WTC11 (cell line): ENCODE measurements at regions not wholly inside any gene's neighbourhood (a gene's known extent, or its start where the extent isn't known, plus 50 kb on each side); places are given as distances from the start of the nearest gene placed in this dataset.

Source experiments
- ATAC-seq: fragments of 200-7000 bp; cut with Tn5 transposase; 2 replicates; pipeline ENCODE4 v1.10.0; 2021; ENCODE audit warnings: mild to moderate bottlenecking, moderate library complexity
- CTCF ChIA-PET: fragments of 300-600 bp; sonication (Branson Sonifier 250); formaldehyde crosslinking; loops from one replicate; lab custom pipeline; 2021; ENCODE audit warnings: antibody characterized with exemption; lab: Charles Lee
- POLR2A ChIA-PET: fragments of 350-600 bp; sonication (Branson Sonifier 250); formaldehyde crosslinking; loops from one replicate; lab custom pipeline; 2021; ENCODE audit warnings: antibody characterized with exemption; lab: Charles Lee
- DNase-seq: peaks from one replicate; pipeline ENCODE4 v3.0.0; 2021; ENCODE audit warnings: low spot score
- H3K27ac Mint-ChIP-seq: 2 replicates; pipeline ENCODE4 v1.8.0; 2021; ENCODE audit warnings: mixed read lengths
- H3K27me3 Mint-ChIP-seq: 2 replicates; pipeline ENCODE4 v1.8.0; 2021; ENCODE audit warnings: low read depth, mild to moderate bottlenecking, moderate library complexity, mixed read lengths
- H3K36me3 Mint-ChIP-seq: 2 replicates; pipeline ENCODE4 v1.8.0; 2021; ENCODE audit warnings: mixed read lengths
- H3K4me1 Mint-ChIP-seq: 2 replicates; pipeline ENCODE4 v1.8.0; 2022; ENCODE audit warnings: mixed read lengths
- H3K4me3 Mint-ChIP-seq: 2 replicates; pipeline ENCODE4 v1.8.0; 2021; ENCODE audit warnings: mild to moderate bottlenecking, moderate library complexity, mixed read lengths
- H3K9me3 Mint-ChIP-seq: 2 replicates; pipeline ENCODE4 v1.8.0; 2021; ENCODE audit warnings: mixed read lengths
- ELF4 ChIP-seq: sonication (generic); formaldehyde crosslinking; IDR thresholded peaks from 2 replicates; pipeline ENCODE4 v1.8.1; 2022; ENCODE audit warnings: low read depth, mild to moderate bottlenecking, moderate library complexity, missing genetic modification reagents
- FOXK1 ChIP-seq: sonication (generic); formaldehyde crosslinking; IDR thresholded peaks from 2 replicates; pipeline ENCODE4 v1.8.0; 2022; ENCODE audit warnings: mild to moderate bottlenecking, moderate library complexity, missing genetic modification reagents
- GTF2I ChIP-seq: fragments of 250-450 bp; sonication (Bioruptor Pico); conservative IDR thresholded peaks from 2 replicates; pipeline ENCODE4 v1.4.0; 2021; ENCODE audit warnings: mild to moderate bottlenecking
- JAZF1 ChIP-seq: fragments of 250-450 bp; sonication (Bioruptor Pico); IDR thresholded peaks from 2 replicates; pipeline ENCODE4 v1.9.0; 2021; ENCODE audit warnings: moderate library complexity, mild to moderate bottlenecking, inconsistent platforms
- PRRX2 ChIP-seq: fragments of 250-450 bp; sonication (Bioruptor Pico); IDR thresholded peaks from 2 replicates; pipeline ENCODE4 v1.8.0; 2021; ENCODE audit warnings: mild to moderate bottlenecking
- TEAD4 ChIP-seq: sonication (generic); formaldehyde crosslinking; IDR thresholded peaks from 2 replicates; pipeline ENCODE4 v1.8.0; 2022; ENCODE audit warnings: mild to moderate bottlenecking, missing genetic modification reagents
- ZBTB21 ChIP-seq: sonication (generic); formaldehyde crosslinking; IDR thresholded peaks from 2 replicates; pipeline ENCODE4 v1.8.1; 2023; ENCODE audit warnings: mild to moderate bottlenecking, missing genetic modification reagents, borderline replicate concordance
- ZNF532 ChIP-seq: fragments of 250-450 bp; sonication (Bioruptor Pico); IDR thresholded peaks from 2 replicates; pipeline ENCODE4 v1.9.0; 2021; ENCODE audit warnings: mild to moderate bottlenecking, borderline replicate concordance
- ZNF671 ChIP-seq: fragments of 250-450 bp; sonication (Bioruptor Pico); IDR thresholded peaks from 2 replicates; pipeline ENCODE4 v1.8.0; 2021; ENCODE audit warnings: mild to moderate bottlenecking
- TF ChIP-seq, protein P1 (sequence below): sonication (generic); formaldehyde crosslinking; conservative IDR thresholded peaks from 2 replicates; pipeline ENCODE4 v1.8.1; 2023; ENCODE audit warnings: mild to moderate bottlenecking, low read depth, missing genetic modification reagents, moderate library complexity
- TF ChIP-seq, protein P2 (sequence below): sonication (generic); formaldehyde crosslinking; IDR thresholded peaks from 2 replicates; pipeline ENCODE4 v1.8.0; 2022; ENCODE audit warnings: mild to moderate bottlenecking, missing genetic modification reagents
- TF ChIP-seq, protein P3 (sequence below): sonication (generic); formaldehyde crosslinking; IDR thresholded peaks from 2 replicates; pipeline ENCODE4 v1.8.0; 2023; ENCODE audit warnings: missing genetic modification reagents
- TF ChIP-seq, protein P4 (sequence below): fragments of 250-450 bp; sonication (Bioruptor Pico); conservative IDR thresholded peaks from 2 replicates; pipeline ENCODE4 v1.9.0; 2021; ENCODE audit warnings: mild to moderate bottlenecking
- TF ChIP-seq, protein P5 (sequence below): sonication (generic); formaldehyde crosslinking; IDR thresholded peaks from 2 replicates; pipeline ENCODE4 v1.8.1; 2022; ENCODE audit warnings: mild to moderate bottlenecking, moderate library complexity, missing genetic modification reagents
- TF ChIP-seq, protein P6 (sequence below): sonication (generic); formaldehyde crosslinking; IDR thresholded peaks from 2 replicates; pipeline ENCODE4 v1.8.0; 2023; ENCODE audit warnings: missing genetic modification reagents, mild to moderate bottlenecking, borderline replicate concordance

DNA sequence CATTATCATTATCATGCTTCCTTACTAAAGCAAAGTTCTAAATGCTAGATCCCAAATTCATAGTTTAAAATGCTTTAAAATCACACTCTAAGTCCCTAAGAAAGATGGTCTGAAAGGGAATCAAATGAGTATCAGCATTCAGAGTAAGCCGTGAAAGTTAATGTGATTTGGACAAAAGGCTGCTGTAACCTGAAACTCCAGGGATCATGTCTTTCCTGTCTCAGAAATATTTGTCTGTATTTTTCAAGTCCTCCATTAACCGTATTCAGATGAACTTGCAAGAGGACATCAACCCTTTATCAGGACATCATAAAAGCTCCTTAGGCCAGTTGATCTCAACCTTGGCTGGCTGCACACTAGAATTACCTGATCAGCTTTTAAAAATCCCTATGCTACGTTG is 324.3 kb upstream of the PKDCC start:
- Mint-ChIP-seq H3K9me3 (no peaks in the 10 kb centered on the region), H3K27ac (no peak overlapping the region), H3K4me3 (no peak overlapping the region), H3K4me1 (peaks cover 20% of the 10 kb centered on the region), H3K36me3 (no peaks in the 10 kb centered on the region), H3K27me3 (no peaks in the 10 kb centered on the region)
- ATAC-seq (no peak; the same call in 1 of the 2 replicates), DNase-seq (no peak)
- ChIA-PET CTCF (interaction anchor here (1.2 kb wide), 1 partner anchor 21 kb away, joined by 3 read pairs; no protein-coding TSS in a partner anchor), POLR2A (no interaction called here)
- TF ChIP-seq, protein P1, sequence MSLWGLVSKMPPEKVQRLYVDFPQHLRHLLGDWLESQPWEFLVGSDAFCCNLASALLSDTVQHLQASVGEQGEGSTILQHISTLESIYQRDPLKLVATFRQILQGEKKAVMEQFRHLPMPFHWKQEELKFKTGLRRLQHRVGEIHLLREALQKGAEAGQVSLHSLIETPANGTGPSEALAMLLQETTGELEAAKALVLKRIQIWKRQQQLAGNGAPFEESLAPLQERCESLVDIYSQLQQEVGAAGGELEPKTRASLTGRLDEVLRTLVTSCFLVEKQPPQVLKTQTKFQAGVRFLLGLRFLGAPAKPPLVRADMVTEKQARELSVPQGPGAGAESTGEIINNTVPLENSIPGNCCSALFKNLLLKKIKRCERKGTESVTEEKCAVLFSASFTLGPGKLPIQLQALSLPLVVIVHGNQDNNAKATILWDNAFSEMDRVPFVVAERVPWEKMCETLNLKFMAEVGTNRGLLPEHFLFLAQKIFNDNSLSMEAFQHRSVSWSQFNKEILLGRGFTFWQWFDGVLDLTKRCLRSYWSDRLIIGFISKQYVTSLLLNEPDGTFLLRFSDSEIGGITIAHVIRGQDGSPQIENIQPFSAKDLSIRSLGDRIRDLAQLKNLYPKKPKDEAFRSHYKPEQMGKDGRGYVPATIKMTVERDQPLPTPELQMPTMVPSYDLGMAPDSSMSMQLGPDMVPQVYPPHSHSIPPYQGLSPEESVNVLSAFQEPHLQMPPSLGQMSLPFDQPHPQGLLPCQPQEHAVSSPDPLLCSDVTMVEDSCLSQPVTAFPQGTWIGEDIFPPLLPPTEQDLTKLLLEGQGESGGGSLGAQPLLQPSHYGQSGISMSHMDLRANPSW (CRISPR knock-in tag) = no peak
- TF ChIP-seq JAZF1 (CRISPR knock-in tag) (no peak), PRRX2 (CRISPR knock-in tag) (no peak), ZBTB21 (CRISPR knock-in tag) (no peak), FOXK1 (CRISPR knock-in tag) (no peak), ZNF671 (CRISPR knock-in tag) (no peak), ELF4 (CRISPR knock-in tag) (no peak), TEAD4 (CRISPR knock-in tag) (no peak), ZNF532 (CRISPR knock-in tag) (no peak), GTF2I (no peak)
- TF ChIP-seq, protein P2, sequence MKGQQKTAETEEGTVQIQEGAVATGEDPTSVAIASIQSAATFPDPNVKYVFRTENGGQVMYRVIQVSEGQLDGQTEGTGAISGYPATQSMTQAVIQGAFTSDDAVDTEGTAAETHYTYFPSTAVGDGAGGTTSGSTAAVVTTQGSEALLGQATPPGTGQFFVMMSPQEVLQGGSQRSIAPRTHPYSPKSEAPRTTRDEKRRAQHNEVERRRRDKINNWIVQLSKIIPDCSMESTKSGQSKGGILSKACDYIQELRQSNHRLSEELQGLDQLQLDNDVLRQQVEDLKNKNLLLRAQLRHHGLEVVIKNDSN = no peak
- TF ChIP-seq, protein P3, sequence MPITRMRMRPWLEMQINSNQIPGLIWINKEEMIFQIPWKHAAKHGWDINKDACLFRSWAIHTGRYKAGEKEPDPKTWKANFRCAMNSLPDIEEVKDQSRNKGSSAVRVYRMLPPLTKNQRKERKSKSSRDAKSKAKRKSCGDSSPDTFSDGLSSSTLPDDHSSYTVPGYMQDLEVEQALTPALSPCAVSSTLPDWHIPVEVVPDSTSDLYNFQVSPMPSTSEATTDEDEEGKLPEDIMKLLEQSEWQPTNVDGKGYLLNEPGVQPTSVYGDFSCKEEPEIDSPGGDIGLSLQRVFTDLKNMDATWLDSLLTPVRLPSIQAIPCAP (CRISPR knock-in tag) = no peak
- TF ChIP-seq, protein P4, sequence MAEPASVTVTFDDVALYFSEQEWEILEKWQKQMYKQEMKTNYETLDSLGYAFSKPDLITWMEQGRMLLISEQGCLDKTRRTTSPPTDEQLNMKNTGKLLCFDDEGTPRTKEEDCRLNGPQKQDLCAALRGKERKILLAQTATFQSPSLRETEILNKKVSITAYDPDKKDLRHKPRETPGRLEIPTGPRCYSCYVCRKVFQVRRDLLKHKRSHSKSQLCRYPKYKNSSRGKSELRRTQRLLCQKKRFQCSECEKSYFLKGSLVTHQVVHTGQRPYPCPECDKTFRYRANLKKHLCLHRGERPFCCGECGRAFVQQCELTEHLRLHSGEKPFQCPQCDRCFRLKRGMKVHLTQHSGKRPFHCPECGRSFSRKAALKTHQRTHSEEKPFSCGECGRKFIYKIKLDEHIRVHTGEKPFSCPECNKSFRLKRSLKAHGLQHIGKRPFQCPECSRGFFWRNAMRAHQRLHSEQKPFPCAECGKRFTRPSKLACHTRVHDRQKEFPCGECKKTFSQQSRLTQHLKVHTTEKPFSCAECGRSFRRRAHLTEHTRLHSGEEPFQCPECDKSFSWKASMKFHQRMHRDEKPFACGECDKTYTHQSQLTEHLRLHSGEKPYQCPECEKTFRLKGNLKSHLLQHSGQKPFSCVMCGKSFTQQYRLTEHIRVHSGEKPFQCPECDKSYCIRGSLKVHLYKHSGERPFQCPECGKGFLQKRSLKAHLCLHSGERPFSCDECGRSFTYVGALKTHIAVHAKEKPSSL = no peak
- TF ChIP-seq, protein P5, sequence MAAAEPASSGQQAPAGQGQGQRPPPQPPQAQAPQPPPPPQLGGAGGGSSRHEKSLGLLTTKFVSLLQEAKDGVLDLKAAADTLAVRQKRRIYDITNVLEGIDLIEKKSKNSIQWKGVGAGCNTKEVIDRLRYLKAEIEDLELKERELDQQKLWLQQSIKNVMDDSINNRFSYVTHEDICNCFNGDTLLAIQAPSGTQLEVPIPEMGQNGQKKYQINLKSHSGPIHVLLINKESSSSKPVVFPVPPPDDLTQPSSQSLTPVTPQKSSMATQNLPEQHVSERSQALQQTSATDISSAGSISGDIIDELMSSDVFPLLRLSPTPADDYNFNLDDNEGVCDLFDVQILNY (CRISPR knock-in tag) = no peak
- TF ChIP-seq, protein P6, sequence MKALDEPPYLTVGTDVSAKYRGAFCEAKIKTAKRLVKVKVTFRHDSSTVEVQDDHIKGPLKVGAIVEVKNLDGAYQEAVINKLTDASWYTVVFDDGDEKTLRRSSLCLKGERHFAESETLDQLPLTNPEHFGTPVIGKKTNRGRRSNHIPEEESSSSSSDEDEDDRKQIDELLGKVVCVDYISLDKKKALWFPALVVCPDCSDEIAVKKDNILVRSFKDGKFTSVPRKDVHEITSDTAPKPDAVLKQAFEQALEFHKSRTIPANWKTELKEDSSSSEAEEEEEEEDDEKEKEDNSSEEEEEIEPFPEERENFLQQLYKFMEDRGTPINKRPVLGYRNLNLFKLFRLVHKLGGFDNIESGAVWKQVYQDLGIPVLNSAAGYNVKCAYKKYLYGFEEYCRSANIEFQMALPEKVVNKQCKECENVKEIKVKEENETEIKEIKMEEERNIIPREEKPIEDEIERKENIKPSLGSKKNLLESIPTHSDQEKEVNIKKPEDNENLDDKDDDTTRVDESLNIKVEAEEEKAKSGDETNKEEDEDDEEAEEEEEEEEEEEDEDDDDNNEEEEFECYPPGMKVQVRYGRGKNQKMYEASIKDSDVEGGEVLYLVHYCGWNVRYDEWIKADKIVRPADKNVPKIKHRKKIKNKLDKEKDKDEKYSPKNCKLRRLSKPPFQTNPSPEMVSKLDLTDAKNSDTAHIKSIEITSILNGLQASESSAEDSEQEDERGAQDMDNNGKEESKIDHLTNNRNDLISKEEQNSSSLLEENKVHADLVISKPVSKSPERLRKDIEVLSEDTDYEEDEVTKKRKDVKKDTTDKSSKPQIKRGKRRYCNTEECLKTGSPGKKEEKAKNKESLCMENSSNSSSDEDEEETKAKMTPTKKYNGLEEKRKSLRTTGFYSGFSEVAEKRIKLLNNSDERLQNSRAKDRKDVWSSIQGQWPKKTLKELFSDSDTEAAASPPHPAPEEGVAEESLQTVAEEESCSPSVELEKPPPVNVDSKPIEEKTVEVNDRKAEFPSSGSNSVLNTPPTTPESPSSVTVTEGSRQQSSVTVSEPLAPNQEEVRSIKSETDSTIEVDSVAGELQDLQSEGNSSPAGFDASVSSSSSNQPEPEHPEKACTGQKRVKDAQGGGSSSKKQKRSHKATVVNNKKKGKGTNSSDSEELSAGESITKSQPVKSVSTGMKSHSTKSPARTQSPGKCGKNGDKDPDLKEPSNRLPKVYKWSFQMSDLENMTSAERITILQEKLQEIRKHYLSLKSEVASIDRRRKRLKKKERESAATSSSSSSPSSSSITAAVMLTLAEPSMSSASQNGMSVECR = no peak
